Fibroblast of skin of right quadriceps (primary cell): ENCODE measurements at regions not wholly inside any gene's neighbourhood (a gene's known extent, or its start where the extent isn't known, plus 50 kb on each side); places are given as distances from the start of the nearest gene placed in this dataset.
"Not testable (repeated sequence)": the region's sequence is repeated elsewhere in the genome, so short reads cannot be mapped to it uniquely, and the experiment has no call there.

ENCODE experiments used
- DNase-seq: peaks from one replicate; pipeline ENCODE4 v3.0.0-alpha.2; 2013

- no peak for DNase-seq
These were observed 772.4 kb upstream of the RIOK2 start for GRCh38 chr5:97955450-97955849.

GRCh38 chr5:97967292-97967691 is 784.2 kb upstream of the RIOK2 start:
- DNase-seq, result no peak

DNA sequence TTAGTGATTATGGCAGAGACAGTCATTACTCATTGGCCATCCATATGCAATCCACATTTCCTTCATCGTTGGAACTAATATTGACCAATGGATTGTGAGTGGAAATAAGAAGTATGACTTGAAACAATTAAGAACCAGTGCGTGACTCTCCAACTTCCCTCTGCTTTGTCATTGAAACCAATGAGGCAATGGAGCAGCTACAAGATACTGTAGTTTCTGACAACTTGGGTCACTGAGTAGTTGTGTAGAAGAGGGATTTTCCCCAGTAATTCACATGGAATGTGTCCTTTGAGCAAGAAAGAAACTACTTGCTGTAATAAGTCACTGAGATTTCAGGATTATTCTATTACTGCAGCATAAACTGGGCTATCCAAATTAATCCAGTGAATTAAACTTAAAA is 785.3 kb upstream of the RIOK2 start:
- no peak for DNase-seq

GRCh38 chr5:97979740-97980139 is 793.7 kb upstream of the RGMB start:
- peak; percentile 22 for DNase-seq

DNA sequence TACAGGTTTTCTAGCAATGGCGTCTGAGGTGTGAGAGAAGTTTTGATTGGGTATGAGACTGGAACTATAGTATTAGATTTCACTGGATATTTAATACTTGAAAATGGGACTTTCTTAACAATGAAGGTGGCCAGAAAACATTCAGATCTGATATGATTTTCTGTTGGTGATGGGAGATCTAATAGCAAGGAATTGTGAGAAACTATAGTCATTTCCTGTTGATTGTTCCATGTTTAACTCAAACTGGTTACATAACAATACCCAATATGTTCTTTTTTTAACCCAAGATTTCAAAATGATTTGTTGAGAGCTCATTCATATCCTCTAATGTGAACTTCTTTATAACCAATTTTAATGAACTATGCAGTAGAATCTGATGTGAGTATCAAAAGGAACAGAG is 793.2 kb upstream of the RGMB start:
- DNase-seq, result no peak

GRCh38 chr5:97986069-97986468 is 787.4 kb upstream of the RGMB start:
- peak; percentile 66 for DNase-seq

- no peak for DNase-seq
These were observed 782.2 kb upstream of the RGMB start for GRCh38 chr5:97991236-97991635.

DNA sequence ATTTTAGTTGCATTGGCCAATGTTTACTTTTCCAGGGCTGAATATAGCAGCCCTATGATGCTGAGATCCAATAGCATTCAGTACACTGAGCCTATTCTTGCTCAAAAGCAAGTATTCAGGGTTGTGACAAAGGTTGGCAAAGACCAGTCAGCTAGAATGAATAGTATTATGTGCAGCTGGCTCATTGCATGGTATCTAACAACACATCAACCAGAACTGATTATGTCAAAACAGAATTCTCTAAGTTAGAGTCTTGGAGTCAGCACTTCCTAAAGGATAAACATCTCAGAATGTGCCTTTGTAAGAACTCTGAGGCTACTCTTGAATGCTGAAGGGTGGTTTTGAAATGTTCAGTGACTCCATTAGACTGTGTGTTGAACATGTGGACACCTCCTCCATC is 774.5 kb upstream of the RGMB start:
- DNase-seq, result no peak

- DNase-seq, result peak; percentile 28
These were observed 769.0 kb upstream of the RGMB start for GRCh38 chr5:98004463-98004862.

DNA sequence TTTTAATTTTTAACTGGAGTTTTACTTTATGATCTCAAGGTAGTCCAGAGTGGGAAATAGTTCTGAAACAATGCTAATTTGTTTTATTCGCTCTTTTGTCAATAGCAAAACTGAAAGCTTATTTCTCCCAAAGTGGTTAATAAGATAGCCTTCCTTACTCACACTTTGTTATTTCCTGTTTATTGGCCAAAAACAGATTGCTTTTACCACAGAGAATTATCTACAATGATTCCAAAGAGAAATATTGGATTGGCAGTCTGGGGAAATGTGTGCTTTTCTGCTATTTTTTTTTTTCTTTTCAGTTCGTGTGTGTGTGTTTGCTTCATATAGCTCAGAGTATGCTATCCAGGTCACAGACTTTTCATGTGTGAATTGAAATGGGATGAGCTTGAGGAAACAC is 756.7 kb upstream of the RGMB start:
- DNase-seq, result peak; percentile 8

- not testable (repeated sequence) for DNase-seq
These were observed 743.2 kb upstream of the RGMB start for GRCh38 chr5:98030273-98030672.

DNA sequence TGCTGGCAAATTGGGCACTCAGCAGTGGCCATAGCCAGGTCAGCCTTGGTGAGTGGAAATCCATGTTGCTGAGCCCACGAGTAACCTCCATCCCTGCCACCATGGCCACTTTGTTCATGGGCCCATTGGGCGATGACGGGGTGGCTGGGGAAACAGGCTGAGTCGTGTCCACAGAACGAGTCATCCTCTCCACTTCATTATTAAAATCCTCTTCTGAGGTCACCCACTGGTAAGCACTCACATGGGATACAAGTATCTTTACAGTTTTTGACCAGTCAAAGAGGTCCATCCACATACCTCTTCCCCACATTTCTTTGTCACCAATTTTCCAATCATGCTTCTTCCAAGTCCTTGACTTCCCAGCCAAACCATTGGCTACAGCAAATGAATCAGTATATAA is 742.4 kb upstream of the RGMB start:
- DNase-seq, result peak; percentile 10

- DNase-seq, result no peak
These were observed 742.0 kb upstream of the RGMB start for GRCh38 chr5:98031496-98031895.

DNA sequence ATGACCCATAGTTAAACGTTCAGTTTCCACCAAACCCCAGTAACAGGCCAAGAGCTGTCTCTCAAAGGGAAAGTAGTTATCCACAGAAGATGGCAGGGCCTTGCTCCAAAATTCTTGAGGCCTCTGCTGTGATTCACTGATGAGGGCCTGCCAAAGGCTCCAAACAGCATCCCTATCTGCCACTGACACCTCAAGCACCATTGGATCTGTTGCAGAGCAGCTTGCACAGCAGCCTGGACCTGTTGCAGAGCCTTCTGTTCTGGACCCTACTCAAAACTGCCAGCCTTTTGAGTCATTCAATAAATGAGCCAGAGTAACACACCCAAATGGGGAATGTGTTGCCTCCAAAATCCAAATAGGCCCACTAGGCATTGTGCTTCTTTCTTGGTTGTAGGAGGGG is 741.5 kb upstream of the RGMB start:
- peak; percentile 1 for DNase-seq

GRCh38 chr5:98041661-98042060 is 731.8 kb upstream of the RGMB start:
- DNase-seq, result peak; percentile 23

GRCh38 chr5:98042521-98042920 is 730.9 kb upstream of the RGMB start:
- no peak for DNase-seq

DNA sequence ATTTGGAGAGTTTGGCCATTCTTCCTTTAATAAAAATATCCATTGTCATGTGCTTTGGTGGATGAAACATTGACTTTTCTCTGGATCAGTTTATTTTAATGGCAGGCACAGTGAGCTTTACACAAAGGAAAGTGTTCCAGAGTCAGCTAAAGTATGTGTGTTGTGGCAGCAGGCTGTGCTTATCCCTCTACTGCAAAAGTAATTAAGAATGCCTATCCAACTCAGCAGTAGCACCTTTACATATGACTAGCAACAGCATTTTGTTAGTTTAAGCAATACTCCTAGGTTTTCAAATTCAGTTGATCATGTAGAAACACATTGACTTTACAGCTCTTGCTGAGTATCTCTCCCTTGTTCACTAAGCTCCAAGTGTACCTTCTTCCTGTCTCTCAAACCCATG is 730.5 kb upstream of the RGMB start:
- DNase-seq, result no peak

DNA sequence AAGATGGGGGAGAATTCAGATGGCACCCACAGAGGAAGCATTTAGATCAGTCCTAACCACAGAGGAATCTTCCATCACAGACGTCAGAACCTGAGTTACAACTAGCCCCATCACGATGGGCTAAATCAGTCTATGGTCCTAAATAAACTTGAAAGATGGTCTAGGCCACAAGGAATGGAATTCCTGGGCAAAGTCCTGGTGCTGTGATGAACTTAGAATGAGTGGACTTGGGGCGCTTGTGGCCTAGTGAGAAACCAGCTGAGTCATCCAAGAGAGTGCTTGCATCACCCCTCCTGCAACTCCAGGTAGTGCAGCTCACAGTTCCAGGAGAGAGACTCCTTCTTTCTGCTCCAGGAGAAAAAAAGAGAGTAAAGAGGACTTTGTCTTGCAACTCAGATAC is 722.9 kb upstream of the RGMB start:
- peak; percentile 55 for DNase-seq

DNA sequence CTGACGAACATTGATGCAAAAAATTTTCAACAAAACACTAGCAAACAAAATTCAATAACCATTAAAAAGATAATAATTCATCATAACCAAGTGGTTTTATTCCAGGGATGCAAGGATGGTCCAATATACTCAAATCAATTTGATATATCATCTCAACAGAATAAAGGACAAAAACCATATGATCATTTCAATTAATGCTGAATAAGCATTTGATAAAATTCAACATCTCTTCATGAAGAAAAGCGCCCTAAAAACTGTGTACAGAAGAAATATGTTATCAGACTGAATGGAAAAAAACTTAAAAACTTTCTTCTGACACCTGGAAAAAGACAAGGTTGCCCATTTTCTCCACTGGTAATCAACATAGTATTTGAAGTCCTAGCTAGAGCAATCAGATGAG is 720.3 kb upstream of the RGMB start:
- DNase-seq, result no peak

- no peak for DNase-seq
These were observed 713.3 kb upstream of the RGMB start for GRCh38 chr5:98060148-98060547.

GRCh38 chr5:98064118-98064685 is 709.3 kb upstream of the RGMB start:
- DNase-seq, result no peak

- peak; percentile 75 for DNase-seq
These were observed 708.1 kb upstream of the RGMB start for GRCh38 chr5:98065261-98065909.

- peak; percentile 31 for DNase-seq
These were observed 706.6 kb upstream of the RGMB start for GRCh38 chr5:98066910-98067309.

DNA sequence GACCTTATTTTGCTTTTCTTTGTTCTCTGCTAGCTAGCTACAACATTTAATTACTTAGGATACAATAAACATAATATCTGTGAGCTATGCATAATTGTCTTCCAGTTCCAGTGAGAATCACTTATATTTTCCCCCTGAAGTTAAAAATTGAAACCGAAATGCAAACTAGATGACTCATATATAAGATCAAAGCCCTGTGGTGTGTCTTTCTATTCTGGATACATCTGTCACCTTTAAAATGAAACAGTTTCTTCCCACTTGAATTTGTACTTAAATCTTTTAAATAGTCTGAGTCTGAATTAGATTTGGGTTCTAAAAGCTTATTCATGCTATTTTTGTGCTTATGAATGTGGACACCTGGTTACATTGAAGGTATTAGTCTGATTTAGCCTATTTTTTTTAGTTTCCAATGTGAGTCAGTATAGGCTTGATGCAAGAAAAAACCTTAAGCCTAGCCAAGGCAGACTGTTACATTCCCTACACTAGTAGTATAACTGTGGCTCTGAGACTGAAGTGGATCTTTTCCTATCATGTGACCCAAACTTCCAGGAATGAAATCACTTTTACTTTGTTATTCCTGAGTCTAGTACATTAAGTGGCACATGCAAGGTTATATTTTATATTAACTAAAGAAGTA is 703.5 kb upstream of the RGMB start:
- peak; percentile 13 for DNase-seq

GRCh38 chr5:98072921-98073320 is 700.5 kb upstream of the RGMB start:
- DNase-seq, result no peak
